HepG2 (cell line): ENCODE measurements at regions not wholly inside any gene's neighbourhood (a gene's known extent, or its start where the extent isn't known, plus 50 kb on each side); places are given as distances from the start of the nearest gene placed in this dataset.

Source experiments
- AGO2 ChIP-seq: fragments of 200-400 bp; formaldehyde crosslinking; optimal IDR thresholded peaks from 2 replicates; pipeline ENCODE3; 2017; ENCODE audit warnings: mild to moderate bottlenecking, low read depth, low read length, moderate library complexity
- ARNTL ChIP-seq: sonication (generic); formaldehyde crosslinking; IDR thresholded peaks from 2 replicates; pipeline ENCODE4 v1.4.0; 2020; ENCODE audit warnings: mild to moderate bottlenecking, missing genetic modification reagents
- CCDC6 ChIP-seq: sonication (generic); formaldehyde crosslinking; IDR thresholded peaks from 2 replicates; pipeline ENCODE4 v1.8.1; 2022; ENCODE audit warnings: mild to moderate bottlenecking, missing genetic modification reagents, moderate library complexity
- JUN ChIP-seq: sonication (generic); formaldehyde crosslinking; IDR thresholded peaks from 2 replicates; pipeline ENCODE4 v1.4.0; 2020; ENCODE audit warnings: mild to moderate bottlenecking, missing genetic modification reagents
- MAZ ChIP-seq, 2 experiments: sonication (generic) in 1 of 2; formaldehyde crosslinking in 1 of 2; IDR thresholded peaks; 2 replicates each; pipeline versions ENCODE4 v1.5.0 to v1.6.1; 2012 to 2020; ENCODE audit warnings: low read depth in 2 of 2, mild to moderate bottlenecking in 2 of 2, borderline replicate concordance in 1 of 2, improper control_type of control experiment in 1 of 2, low read length in 1 of 2, missing genetic modification reagents in 1 of 2, moderate library complexity in 1 of 2
- MIER3 ChIP-seq: IDR thresholded peaks from 2 replicates; pipeline ENCODE4 v1.6.1; 2016; ENCODE audit warnings: missing compliant biosample characterization, borderline replicate concordance
- REPIN1 ChIP-seq: sonication (generic); formaldehyde crosslinking; IDR thresholded peaks from 2 replicates; pipeline ENCODE4 v1.8.0; 2022; ENCODE audit warnings: missing genetic modification reagents, low read depth, mild to moderate bottlenecking, borderline replicate concordance
- SMARCE1 ChIP-seq: fragments of 450-650 bp; IDR thresholded peaks from 2 replicates; pipeline ENCODE4 v1.6.1; 2017; ENCODE audit warnings: borderline replicate concordance
- ZFX ChIP-seq: sonication (generic); formaldehyde crosslinking; IDR thresholded peaks from 2 replicates; pipeline ENCODE4 v1.4.0; 2020; ENCODE audit warnings: mild to moderate bottlenecking, low read depth, missing genetic modification reagents, moderate library complexity
- ZNF124 ChIP-seq: sonication (generic); formaldehyde crosslinking; IDR thresholded peaks from 2 replicates; pipeline ENCODE4 v1.4.0; 2020; ENCODE audit warnings: missing genetic modification reagents
- ZNF562 ChIP-seq: sonication (generic); formaldehyde crosslinking; IDR thresholded peaks from 2 replicates; pipeline ENCODE4 v1.8.0; 2022; ENCODE audit warnings: missing genetic modification reagents, borderline replicate concordance
- ZNF567 ChIP-seq: sonication (generic); formaldehyde crosslinking; IDR thresholded peaks from 2 replicates; pipeline ENCODE4 v1.8.1; 2023; ENCODE audit warnings: mild to moderate bottlenecking, missing genetic modification reagents, borderline replicate concordance
- ZNF709 ChIP-seq: sonication (generic); formaldehyde crosslinking; IDR thresholded peaks from 2 replicates; pipeline ENCODE4 v1.5.0; 2020; ENCODE audit warnings: mild to moderate bottlenecking, missing genetic modification reagents
- ZNF766 ChIP-seq: sonication (generic); formaldehyde crosslinking; IDR thresholded peaks from 2 replicates; pipeline ENCODE4 v1.5.0; 2020; ENCODE audit warnings: missing genetic modification reagents, borderline replicate concordance
- TF ChIP-seq, protein P1 (sequence below): sonication (generic); formaldehyde crosslinking; IDR thresholded peaks from 2 replicates; pipeline ENCODE4 v1.4.0; 2020; ENCODE audit warnings: mild to moderate bottlenecking, missing genetic modification reagents

GRCh38 chr9:129446828-129447550, 173.9 kb downstream of the C9orf50 start (continued):
- TF ChIP-seq MAZ (IDR thresholded peaks at IDR 0.05; ENCODE audit: borderline replicate concordance, low read depth, low read length) (no peak), MAZ (CRISPR knock-in tag; IDR thresholded peaks at IDR 0.05; ENCODE audit: low read depth) (no peak), ZNF562 (CRISPR knock-in tag) (no peak), ZNF709 (no peak), ZNF124 (no peak), JUN (CRISPR knock-in tag) (no peak), ARNTL (CRISPR knock-in tag) (peak; percentile 85), ZNF766 (CRISPR knock-in tag) (no peak), AGO2 (no peak), REPIN1 (CRISPR knock-in tag) (no peak), SMARCE1 (no peak), ZFX (CRISPR knock-in tag) (peak; percentile 50; the same call in 1 of the 2 replicates), ZNF567 (CRISPR knock-in tag) (no peak), MIER3 (CRISPR knock-in tag) (no peak), CCDC6 (CRISPR knock-in tag) (no peak)
- TF ChIP-seq, protein P1, sequence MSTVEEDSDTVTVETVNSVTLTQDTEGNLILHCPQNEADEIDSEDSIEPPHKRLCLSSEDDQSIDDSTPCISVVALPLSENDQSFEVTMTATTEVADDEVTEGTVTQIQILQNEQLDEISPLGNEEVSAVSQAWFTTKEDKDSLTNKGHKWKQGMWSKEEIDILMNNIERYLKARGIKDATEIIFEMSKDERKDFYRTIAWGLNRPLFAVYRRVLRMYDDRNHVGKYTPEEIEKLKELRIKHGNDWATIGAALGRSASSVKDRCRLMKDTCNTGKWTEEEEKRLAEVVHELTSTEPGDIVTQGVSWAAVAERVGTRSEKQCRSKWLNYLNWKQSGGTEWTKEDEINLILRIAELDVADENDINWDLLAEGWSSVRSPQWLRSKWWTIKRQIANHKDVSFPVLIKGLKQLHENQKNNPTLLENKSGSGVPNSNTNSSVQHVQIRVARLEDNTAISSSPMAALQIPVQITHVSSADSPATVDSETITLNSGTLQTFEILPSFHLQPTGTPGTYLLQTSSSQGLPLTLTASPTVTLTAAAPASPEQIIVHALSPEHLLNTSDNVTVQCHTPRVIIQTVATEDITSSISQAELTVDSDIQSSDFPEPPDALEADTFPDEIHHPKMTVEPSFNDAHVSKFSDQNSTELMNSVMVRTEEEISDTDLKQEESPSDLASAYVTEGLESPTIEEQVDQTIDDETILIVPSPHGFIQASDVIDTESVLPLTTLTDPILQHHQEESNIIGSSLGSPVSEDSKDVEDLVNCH (CRISPR knock-in tag): no peak
- TF ChIP-seq, all 625 proteins: peak for 24
